ENCODE measurements at regions not wholly inside any gene's neighbourhood (a gene's known extent, or its start where the extent isn't known, plus 50 kb on each side); places are given as distances from the start of the nearest gene placed in this dataset.

- TF ChIP-seq LEF1 (IDR thresholded peaks at IDR 0.05; ENCODE audit: borderline replicate concordance): no peak
- TF ChIP-seq L3MBTL2 (conservative IDR thresholded peaks at IDR 0.05): no peak
- no peak for TF ChIP-seq BHLHE40 (IDR thresholded peaks at IDR 0.05; ENCODE audit: borderline replicate concordance)
- no peak for TF ChIP-seq FOXK2 (IDR thresholded peaks at IDR 0.05)
- no peak for TF ChIP-seq SP1 (IDR thresholded peaks at IDR 0.05)
- TF ChIP-seq ELF4 (IDR thresholded peaks at IDR 0.05): no peak
- no peak for TF ChIP-seq CTBP1 (IDR thresholded peaks at IDR 0.05; ENCODE audit: borderline replicate concordance)
- TF ChIP-seq NFRKB (IDR thresholded peaks at IDR 0.05): no peak
- no peak for TF ChIP-seq FOXA1 (IDR thresholded peaks at IDR 0.05)
- TF ChIP-seq TARDBP (IDR thresholded peaks at IDR 0.05): no peak
- no peak for TF ChIP-seq FOXM1 (IDR thresholded peaks at IDR 0.05; ENCODE audit: borderline replicate concordance)
- no peak for TF ChIP-seq HDGF (IDR thresholded peaks at IDR 0.05; ENCODE audit: borderline replicate concordance)
- no peak for TF ChIP-seq ARNT (IDR thresholded peaks at IDR 0.05)
- no peak for TF ChIP-seq ZNF384 (IDR thresholded peaks at IDR 0.05)
- no peak for TF ChIP-seq PKNOX1 (IDR thresholded peaks at IDR 0.05)
- TF ChIP-seq SUZ12 (IDR thresholded peaks at IDR 0.05): no peak
- POLR2A ChIA-PET: no interaction called here
- CTCF ChIA-PET: no interaction called here
- DNase-seq (ENCODE audit: extremely low spot score): no peak
Measured at GRCh38 chr7:156147104-156147503, 334.8 kb upstream of the SHH start.

GRCh38 chr7:156145996-156146395, 333.7 kb upstream of the SHH start:
- POLR2A ChIA-PET: no interaction called here
- CTCF ChIA-PET: interaction anchor here (0.9 kb wide), 1 partner anchor 10 kb away, joined by 3 read pairs; no protein-coding TSS in a partner anchor
- TF ChIP-seq L3MBTL2 (conservative IDR thresholded peaks at IDR 0.05): no peak
- TF ChIP-seq BHLHE40 (IDR thresholded peaks at IDR 0.05; ENCODE audit: borderline replicate concordance): no peak
- no peak for TF ChIP-seq PKNOX1 (IDR thresholded peaks at IDR 0.05)
- TF ChIP-seq ZNF384 (IDR thresholded peaks at IDR 0.05): no peak
- TF ChIP-seq ARNT (IDR thresholded peaks at IDR 0.05): no peak
- TF ChIP-seq FOXM1 (IDR thresholded peaks at IDR 0.05; ENCODE audit: borderline replicate concordance): no peak
- no peak for TF ChIP-seq SP1 (IDR thresholded peaks at IDR 0.05)
- TF ChIP-seq TARDBP (IDR thresholded peaks at IDR 0.05): no peak
- TF ChIP-seq NFRKB (IDR thresholded peaks at IDR 0.05): no peak
- no peak for TF ChIP-seq CTBP1 (IDR thresholded peaks at IDR 0.05; ENCODE audit: borderline replicate concordance)
- no peak for TF ChIP-seq LEF1 (IDR thresholded peaks at IDR 0.05; ENCODE audit: borderline replicate concordance)
- no peak for DNase-seq (ENCODE audit: extremely low spot score)

DNA sequence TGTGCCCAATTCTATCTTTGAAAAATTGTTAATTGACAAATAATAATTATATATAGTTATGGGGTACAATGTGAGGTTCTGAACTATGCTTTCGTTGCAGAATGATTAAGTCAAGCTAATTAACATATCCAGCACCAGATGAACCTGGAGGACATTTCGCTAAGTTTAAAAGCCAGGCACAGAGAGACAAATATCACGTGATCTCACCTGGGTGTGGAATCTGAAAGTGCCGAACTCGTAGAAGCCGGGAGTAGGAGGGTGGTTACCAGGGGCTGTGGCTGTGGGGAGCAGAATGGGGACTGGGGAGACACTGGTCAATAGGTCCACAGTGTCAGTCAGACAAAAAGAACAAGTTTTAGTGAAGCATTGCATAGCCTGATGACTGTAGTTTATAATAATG, 332.9 kb upstream of the SHH start:
- ChIA-PET CTCF (no interaction called here), POLR2A (no interaction called here)
- no peak for TF ChIP-seq PKNOX1 (IDR thresholded peaks at IDR 0.05)
- no peak for TF ChIP-seq FOXM1 (IDR thresholded peaks at IDR 0.05; ENCODE audit: borderline replicate concordance)
- DNase-seq (ENCODE audit: extremely low spot score): no peak

DNA sequence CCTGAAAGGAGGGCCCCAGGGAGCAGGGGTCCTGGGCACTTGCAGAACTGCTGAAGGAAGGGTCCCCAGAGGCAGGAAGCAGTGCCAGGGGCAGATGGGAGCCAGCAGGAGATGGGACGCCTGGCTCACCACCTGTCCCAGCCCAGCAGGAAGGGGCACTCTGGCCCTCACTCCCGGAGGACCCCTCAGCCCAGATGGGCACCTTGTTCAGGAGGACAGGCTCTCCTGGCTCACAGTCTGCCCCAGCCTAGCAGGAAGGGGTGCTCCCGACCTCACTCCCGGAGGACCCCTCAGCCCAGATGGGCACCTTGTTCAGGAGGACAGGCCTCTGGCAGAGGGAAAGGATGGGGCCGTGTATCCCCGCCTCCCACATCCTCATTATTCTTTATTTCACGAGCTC, 331.4 kb upstream of the SHH start:
- ChIA-PET POLR2A (no interaction called here), CTCF (no interaction called here)
- DNase-seq (ENCODE audit: extremely low spot score): no peak
- TF ChIP-seq L3MBTL2 (conservative IDR thresholded peaks at IDR 0.05) (no peak), HDGF (IDR thresholded peaks at IDR 0.05; ENCODE audit: borderline replicate concordance) (no peak), ELF4 (IDR thresholded peaks at IDR 0.05) (no peak), FOXA1 (IDR thresholded peaks at IDR 0.05) (no peak), FOXK2 (IDR thresholded peaks at IDR 0.05) (no peak), ZNF384 (IDR thresholded peaks at IDR 0.05) (no peak), SUZ12 (IDR thresholded peaks at IDR 0.05) (no peak), FOXM1 (IDR thresholded peaks at IDR 0.05; ENCODE audit: borderline replicate concordance) (no peak), CTBP1 (IDR thresholded peaks at IDR 0.05; ENCODE audit: borderline replicate concordance) (no peak), LEF1 (IDR thresholded peaks at IDR 0.05; ENCODE audit: borderline replicate concordance) (no peak), TARDBP (IDR thresholded peaks at IDR 0.05) (no peak), PKNOX1 (IDR thresholded peaks at IDR 0.05) (no peak), SP1 (IDR thresholded peaks at IDR 0.05) (no peak), ARNT (IDR thresholded peaks at IDR 0.05) (no peak)

DNA sequence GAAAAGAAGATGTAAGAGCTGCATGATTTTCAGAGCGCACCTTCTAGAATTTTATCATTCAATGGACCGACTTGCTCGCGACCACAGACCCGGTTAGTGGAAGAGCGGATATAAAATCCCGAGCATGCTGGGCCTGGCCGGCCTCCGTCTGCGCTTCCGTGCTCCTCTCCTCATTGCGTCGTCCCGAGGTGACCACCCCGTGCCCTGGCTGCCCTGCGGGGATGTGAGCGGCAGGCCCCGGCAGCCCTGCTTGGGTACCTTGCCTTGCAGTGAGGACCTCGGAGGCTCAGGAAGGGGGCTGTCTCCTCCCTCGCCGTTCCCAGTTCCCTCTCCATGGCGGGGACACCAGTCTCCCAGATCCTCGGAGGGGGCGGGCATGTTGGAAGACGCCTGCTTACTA, 330.9 kb upstream of the SHH start:
- POLR2A ChIA-PET: no interaction called here
- no peak for DNase-seq (ENCODE audit: extremely low spot score)
- TF ChIP-seq L3MBTL2 (conservative IDR thresholded peaks at IDR 0.05) (no peak), PKNOX1 (IDR thresholded peaks at IDR 0.05) (no peak), LEF1 (IDR thresholded peaks at IDR 0.05; ENCODE audit: borderline replicate concordance) (no peak), FOXM1 (IDR thresholded peaks at IDR 0.05; ENCODE audit: borderline replicate concordance) (no peak), TARDBP (IDR thresholded peaks at IDR 0.05) (no peak), HDGF (IDR thresholded peaks at IDR 0.05; ENCODE audit: borderline replicate concordance) (no peak), FOXK2 (IDR thresholded peaks at IDR 0.05) (no peak), FOXA1 (IDR thresholded peaks at IDR 0.05) (no peak), ELF4 (IDR thresholded peaks at IDR 0.05) (no peak), SUZ12 (IDR thresholded peaks at IDR 0.05) (no peak), BHLHE40 (IDR thresholded peaks at IDR 0.05; ENCODE audit: borderline replicate concordance) (no peak), SP1 (IDR thresholded peaks at IDR 0.05) (no peak), ZNF384 (IDR thresholded peaks at IDR 0.05) (no peak), NFRKB (IDR thresholded peaks at IDR 0.05) (no peak), CTBP1 (IDR thresholded peaks at IDR 0.05; ENCODE audit: borderline replicate concordance) (no peak), ARNT (IDR thresholded peaks at IDR 0.05) (no peak)
- CTCF ChIA-PET: no interaction called here
